ENCODE measurements at regions not wholly inside any gene's neighbourhood (a gene's known extent, or its start where the extent isn't known, plus 50 kb on each side); places are given as distances from the start of the nearest gene placed in this dataset.

- DNase-seq = no peak
These were observed 55.8 kb upstream of the GIMD1 start for GRCh38 chr4:106424426-106424825.

GRCh38 chr4:106423791-106424190 lies 55.2 kb upstream of the GIMD1 start:
- no peak for DNase-seq

GRCh38 chr4:106422766-106423165 lies 54.2 kb upstream of the GIMD1 start:
- DNase-seq = no peak

- DNase-seq = no peak
These were observed 53.1 kb upstream of the GIMD1 start for GRCh38 chr4:106421441-106422296.

- DNase-seq = no peak
These were observed 49.9 kb upstream of the GIMD1 start for GRCh38 chr4:106418444-106418843.

Measured in NCI-H524 treated with DMSO at 0.1 percent for 48 hours (cell line).